ENCODE measurements at regions not wholly inside any gene's neighbourhood (a gene's known extent, or its start where the extent isn't known, plus 50 kb on each side); places are given as distances from the start of the nearest gene placed in this dataset.

DNA sequence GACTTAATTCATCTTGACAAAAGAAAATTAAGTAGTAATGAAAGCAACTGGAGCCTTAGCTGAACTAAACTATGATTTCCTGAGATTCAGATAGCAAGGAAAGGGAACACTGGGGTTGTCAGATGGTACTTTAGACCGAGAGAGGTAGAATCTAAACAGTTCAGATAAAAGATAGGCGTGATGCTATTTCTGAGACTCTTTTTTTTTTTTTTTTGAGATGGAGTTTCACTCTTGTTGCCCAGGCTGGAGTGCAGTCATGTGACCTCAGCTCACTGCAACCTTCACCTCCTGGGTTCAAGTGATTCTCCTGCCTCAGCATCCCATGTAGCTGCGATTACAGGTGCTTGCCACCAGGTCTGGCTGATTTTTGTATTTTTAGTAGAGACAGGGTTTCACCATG, 279.9 kb upstream of the UMPS start:
- DNase-seq, result no peak

DNA sequence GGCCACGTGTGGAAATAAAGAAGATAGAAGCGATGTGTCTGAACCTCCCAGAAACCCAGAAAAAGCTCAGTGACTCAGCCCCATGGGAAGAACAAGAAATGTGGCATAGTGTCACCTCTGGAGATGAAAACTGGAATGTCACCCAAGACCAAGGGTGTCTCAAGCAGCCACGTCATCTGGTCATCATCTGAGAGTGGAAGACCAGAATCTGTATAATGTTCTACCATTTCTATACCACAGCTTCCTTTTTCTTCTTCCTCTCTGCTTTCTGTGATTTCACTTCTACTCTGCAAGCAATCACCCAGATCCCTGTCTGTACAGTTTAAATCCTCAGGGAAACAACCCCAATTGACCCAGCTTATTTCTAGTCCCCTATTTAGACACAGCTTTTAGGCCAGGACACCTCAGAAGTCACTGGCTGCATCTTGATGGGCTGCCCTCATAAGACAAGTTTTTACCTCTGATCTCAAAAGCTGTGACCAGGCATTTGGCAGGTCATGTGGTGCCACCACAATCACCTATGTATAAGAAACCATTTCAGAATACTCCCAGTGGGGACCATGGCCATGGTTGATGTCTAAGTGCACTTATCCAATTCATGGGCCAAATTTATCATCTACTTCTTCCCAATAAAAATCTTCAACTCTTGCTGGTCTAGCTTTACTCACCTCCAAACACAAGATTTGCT, 278.5 kb upstream of the UMPS start:
- DNase-seq, result no peak

DNA sequence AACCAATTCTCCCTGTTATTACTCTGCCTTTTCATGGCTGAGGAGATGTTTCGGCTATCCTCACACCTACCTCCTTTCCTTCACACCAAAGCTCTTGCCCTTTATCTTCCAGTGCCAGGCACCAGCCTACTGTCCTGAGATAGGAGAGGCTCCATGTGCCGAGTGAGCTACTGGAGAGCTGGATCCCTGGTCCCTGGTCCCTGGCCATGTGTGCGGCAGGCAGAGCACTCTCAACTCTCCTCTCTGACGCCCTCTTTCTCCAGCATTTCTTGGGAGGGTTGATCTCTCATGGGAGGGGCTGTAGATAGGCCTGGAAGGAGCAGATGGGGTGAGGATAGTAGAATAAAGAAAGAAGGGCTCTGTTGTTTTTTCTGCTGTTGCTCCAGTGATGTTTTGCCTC, 277.1 kb upstream of the UMPS start:
- DNase-seq, result no peak

DNA sequence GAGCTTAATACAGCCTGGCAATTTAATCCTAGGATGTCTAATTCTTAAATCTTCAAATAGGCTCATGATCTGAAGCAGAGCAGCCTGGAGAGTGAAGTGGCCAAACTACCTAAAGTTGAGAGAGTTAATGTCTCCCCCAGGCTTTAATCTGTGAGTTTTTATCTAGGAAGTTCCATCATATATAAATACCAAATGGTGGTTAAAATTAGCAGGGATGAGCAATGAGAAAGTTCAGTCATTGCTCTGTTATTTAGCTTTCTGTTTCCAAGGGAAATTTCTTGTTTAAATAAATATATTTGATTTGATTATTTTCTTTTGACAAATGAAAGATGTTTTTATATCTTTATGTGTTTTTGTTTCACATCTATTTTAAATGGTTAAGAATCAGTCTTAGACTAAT, 274.4 kb upstream of the UMPS start:
- no peak for DNase-seq

DNA sequence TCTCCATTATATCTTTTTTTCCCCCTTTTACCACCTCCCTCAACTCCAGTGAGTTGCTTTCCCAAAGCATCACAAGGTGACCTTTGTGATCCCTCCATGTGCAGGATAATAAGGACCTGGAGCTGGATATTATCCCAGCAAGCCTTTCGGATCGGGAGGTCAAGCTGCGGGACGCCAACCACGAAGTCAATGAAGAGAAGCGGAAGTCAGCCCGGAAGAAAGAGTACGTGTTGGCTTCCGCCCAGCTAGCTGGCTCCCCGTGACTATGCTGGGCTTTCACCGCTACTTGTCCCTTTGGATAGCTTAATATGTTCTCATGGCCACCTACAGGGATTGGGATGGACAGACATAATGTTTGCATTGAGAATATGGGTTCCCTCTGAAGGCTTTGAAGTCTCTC, 273.7 kb upstream of the UMPS start:
- DNase-seq, result no peak

DNA sequence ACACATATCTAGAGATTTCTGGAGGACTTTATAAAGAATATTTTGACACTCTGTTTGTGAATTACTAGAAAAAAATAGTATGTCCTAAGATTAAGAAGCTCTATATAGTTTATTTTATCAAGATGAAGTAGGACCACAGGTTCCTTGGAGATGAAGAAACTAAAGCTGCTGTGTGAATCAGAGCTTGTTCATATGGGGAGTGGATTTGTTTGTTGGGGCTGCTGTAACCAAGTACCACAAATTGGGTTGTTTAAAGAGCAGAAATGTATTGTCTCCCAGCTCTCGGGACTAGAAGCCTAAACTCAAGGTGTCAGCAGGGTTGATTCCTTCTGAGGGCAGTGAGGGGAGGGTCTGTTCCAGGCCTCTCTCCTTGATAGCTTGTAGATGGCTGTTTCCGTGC, 270.6 kb upstream of the UMPS start:
- no peak for DNase-seq

DNA sequence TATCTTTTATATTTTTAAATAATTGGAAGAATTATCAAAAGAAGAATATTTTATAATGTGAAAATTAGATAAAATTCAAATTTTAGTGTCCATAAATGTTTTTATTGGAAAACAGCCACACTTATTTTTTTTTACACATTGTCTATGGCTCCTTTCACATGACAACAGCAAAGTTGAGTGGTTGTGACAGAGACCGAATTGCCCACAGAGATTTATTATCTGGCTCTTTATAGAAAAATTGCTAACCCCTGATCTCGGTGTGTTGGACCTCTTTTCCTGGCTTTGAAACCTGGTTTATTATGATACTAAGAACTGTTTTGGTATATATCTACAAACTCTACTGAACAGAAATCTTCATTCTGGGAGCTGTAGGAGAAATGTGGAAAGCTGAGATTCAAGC, 269.1 kb upstream of the UMPS start:
- no peak for DNase-seq

DNA sequence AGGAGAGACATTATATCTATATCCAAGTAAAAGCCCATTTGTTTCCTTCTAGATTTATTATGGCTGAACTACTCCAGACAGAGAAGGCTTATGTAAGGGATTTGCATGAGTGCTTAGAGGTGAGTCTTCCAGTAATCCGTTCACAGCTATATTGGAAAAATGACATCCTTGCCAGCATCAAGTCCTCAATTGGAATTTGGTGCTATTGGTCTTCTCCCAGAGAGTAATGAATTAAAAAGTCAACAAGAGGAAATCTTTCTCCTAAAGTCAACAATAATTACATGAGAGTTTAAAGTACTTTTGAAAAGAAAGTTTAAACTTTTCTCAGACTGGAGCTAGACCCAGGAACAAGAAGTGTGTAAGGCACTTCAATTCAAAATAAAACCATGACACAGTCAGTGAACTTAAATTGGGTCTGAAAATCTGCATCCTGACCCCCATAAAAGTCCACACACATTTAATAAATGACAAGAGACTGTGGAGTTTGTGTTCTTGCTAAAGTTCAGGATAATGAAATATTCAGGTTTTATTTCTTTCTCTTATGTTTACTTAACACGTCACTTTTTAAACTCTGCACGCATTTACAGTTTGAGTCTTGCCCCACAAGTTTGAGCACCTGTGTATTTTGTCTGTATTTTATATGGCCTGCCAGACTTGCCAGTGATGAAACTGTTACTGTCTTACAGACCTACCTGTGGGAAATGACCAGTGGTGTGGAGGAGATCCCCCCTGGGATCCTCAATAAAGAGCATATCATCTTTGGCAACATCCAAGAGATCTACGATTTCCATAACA, 268.2 kb upstream of the UMPS start:
- DNase-seq, result no peak

DNA sequence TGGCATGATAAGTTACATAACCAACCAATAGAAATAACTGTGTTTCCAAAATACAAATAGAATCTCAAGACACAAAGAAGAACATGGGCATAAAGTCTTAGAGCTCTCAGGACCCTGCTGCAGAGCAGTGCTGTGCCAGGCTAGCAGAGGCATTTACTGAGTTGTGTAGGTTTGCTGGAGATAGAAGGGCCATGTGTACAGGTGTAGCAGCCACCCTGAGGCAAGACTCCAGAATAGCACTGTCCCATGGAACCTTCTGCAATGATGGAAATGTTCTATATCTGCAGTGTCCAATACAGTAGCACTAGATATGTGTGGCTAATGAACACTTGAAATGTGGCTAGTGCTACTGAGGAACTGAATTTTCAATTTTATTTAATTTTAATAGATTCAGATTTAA, 267.0 kb upstream of the UMPS start:
- DNase-seq, result no peak

DNA sequence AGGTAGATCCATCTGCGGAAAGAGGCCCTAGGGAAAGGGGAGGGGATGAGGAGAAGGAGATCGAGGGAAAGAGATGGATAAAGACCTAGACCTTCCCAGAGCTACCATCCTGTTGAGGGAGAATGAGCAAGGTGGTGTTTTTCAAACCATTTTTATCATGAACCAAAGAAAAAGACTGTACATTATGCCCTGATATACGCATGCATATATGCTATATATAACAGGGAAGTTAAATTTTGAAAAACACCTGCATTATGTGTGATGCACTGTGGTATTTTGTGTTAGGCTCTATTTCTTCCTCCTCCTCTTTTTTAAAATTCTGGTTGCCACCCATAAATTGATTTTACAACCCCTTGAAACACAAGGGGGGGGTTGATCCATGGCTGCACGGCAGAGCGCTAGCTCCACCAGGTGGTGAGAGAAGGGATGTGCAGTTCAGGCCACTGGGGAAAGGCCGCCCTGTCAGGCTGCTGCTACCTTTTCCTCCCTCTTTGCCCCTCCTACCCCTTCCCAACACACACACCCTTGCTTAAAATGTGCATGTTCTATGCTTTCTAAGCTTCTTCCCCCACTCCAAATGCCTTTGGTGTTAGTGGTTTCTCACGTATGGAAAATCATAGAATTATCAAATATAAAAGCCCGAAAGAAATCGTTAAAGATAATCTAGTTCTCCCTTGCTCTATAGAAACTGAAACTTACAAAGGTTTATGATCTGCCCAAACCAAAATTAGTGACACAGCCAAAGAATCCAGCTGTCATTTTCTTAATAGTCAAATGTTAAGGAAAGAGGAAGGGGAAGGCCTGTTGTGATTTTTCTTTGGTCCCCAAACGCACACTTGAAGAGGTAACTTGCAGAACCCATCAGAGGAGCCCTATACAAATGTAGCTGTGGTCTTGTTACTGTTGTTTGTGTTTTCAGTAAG, 262.0 kb upstream of the UMPS start:
- DNase-seq, result peak; percentile 73

DNA sequence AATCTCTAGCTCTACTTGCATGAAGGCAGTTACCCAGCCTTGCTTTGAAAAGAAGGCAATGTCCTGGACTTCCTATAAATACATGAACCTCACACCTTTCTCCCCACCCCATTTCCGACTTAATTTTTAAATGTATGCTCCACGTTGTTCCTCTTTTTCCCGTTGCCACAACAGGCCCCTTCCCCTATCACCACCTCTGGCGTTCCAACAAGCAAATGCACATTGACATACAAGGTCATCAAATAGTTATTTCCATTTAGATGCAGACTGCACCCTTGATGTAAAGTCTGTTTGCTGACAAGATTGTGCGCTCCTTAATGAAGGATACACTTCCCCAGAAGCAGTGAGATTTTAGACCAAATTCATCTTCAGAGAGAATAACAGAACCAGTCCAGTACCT, 260.7 kb upstream of the UMPS start:
- DNase-seq, result no peak

DNA sequence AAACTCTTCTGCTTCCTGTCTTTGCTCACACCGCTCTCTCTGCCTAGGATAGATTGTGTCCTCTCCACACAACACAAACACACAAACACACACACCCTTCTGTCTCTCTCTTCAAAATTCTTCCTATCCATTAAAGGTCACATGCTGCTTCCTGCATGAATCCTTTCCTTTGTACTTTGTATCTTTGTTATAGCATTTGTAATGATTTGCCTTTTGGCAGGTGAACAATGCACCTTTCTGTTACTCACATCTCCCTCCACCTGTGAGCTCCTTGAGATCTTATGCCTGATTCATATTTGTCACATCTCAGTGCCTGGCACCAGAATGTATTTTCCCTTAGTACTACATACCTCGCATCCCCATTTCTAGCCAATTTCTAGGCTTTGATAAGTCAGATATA, 251.4 kb upstream of the UMPS start:
- no peak for DNase-seq

DNA sequence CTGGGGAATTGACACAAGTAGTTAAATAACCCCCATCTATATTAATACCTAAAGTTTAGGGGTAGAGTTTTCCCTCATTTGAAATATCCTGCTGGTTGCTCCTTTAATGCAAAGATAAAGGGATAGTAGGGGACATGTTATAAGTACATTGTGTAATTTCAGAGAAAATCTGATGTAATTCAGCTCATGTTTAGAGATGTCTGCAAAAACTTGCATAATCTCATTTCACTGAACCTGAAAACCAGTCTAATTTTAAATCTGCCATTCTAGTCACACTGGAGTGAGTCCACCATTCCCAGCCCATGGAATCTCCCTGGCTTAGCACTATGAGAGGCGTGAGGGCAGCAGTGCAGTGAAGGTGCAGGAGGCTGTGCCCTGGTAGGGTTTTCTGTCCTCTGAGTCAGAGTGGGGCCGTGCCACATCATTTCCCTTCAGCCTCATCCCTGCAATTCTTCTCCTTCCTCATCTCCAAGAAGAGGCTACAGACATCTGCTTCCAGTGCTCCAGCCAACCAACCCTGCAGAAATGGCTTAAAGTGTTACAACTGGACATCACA, 246.3 kb upstream of the UMPS start:
- no peak for DNase-seq

DNA sequence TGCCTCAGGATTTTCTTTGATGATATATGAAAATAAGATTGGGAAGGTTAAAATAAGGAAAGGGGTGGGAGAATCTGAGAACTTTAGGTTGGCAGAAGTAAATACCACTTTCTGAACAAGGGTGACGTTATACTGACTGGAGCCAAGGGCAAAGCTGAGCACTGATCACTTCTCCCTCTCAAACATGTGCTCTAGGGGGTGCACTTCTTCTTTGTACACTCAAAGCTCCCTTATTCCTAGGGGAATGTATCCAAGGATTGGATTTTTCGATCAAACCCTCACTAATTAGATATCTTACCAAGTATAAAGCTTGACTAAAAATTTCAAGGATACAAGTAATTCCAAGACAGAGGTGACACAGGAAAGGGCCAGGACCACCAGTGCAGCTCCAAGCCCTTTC, 243.9 kb upstream of the UMPS start:
- no peak for DNase-seq

DNA sequence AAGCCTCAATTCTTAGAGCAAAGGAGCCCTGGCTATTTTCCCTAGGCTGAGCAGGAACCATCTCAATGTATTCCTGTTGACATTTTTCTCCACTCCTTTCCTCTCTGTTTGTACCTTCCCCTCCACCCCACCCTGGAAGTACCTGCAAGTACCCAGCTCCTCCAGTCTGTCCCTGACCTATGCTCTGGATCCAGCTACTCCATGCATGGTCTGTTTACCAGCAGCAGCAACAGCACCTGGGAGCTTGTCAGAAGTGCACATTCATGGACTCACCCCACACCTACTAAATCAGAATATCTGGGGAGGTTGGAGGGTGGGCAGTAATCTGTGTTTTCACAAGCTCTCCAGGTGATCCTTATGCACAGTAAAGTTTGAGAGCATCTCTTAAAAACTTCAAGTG, 240.7 kb upstream of the UMPS start:
- no peak for DNase-seq

DNA sequence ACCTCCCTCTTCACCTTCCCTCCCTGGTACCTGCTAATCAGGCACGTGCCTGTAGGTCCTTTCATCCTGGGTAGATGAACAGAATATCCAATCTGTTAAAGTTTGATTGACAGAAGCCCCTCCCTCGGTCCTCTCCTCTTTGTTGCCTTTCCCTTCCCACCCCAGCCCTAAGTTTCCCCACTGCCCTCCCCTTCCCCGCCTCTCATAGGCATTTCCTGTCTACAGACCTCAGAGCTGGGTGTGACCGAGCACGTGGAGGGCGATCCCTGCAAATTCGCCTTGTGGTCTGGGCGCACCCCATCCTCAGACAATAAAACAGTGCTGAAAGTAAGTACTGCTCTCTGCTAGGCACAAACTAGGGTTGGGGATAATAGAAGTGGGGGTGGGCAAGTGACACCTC, 239.2 kb upstream of the UMPS start:
- no peak for DNase-seq

DNA sequence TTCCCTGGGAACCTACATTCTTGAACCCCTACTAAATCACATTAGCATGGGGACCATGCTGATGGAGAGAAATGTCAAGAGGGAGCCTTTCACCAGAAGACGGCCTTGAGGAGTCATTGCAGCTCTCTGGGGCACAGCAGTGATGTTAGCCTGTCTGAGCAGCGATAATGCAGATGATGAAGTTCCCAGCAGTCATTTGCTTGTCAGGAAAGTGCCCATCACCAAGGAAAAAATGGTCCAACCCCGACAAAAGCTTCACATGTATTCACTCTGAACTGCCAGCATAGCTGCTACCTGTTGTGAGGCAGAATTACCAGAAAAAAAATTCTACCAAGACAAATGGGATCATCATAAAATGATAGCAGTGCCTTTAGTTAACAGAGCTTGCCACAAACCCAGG, 238.4 kb upstream of the UMPS start:
- no peak for DNase-seq

DNA sequence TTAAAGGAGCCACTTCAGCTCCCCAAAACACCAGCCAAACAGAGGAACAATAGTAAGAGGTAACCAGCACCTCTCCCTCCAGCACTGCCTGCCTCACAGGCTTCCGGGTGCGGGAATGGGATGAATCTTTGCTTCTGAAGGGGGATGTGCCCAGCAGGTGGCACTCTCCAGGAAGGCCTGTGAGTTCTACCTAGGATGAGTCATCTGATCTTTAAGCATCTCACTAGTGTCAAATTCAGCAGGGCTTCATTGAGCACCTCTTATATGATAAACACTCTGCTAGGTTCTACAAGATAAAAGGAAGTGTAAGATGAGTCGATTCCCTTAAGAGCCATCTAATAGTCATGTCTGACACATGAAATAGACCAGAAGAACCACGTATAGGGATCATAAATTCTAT, 237.4 kb upstream of the UMPS start:
- DNase-seq, result peak; percentile 66

DNA sequence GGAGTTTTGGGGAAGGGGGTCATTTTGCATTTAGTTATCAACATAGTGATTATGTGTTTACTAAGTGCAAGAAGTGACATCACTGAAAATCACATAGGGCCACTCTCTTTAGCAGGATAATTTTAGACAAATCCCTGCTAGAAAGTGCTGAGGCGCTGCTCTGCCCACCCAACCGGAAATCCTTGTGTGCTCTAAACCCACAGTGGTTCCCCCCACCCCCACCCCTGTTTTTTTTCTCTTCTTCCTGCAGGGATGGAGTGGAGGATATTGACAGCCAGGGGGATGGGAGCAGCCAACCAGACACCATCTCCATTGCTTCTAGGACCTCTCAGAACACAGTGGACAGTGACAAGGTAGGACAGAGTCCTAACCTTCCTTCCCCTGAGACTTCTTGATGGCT, 234.2 kb upstream of the UMPS start:
- DNase-seq, result no peak

DNA sequence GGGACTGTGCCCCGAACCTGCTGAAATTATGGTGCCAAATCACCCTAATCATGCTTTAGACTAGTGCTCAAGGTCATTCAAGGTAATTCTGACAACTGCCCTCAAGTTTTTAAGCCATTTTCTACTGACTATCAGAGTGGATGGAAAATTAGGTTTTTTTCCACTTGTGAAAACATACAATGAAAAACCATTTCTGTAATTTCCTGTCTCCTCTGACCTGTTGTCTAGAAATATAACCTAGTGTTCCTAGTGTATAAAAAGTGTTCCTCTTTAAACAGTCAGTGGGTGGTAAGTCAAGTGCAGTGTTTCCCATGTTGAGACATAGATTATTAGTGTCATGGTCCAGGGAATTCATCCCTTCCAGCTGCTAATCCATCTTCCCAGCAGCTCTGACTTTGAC, 232.8 kb upstream of the UMPS start:
- peak; percentile 24 for DNase-seq

DNA sequence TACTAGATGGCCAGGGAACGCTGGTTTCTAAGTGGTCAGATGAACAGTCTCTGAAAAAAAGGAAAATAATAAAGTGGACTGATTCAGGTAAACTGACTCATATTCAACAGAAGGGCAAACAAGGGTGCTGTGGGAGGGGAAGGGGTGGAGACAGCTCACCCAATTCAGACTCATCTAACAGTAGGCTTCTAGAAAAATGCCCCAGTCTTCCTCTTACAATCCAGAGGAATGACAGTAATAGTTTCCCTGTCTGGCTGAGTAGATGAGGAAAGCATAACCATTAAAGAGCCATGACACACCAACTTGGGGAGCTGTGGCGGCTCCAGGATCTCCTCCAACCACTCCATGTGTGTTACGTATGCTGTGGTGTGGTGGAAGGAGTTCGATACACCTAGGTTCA, 231.4 kb upstream of the UMPS start:
- no peak for DNase-seq

DNA sequence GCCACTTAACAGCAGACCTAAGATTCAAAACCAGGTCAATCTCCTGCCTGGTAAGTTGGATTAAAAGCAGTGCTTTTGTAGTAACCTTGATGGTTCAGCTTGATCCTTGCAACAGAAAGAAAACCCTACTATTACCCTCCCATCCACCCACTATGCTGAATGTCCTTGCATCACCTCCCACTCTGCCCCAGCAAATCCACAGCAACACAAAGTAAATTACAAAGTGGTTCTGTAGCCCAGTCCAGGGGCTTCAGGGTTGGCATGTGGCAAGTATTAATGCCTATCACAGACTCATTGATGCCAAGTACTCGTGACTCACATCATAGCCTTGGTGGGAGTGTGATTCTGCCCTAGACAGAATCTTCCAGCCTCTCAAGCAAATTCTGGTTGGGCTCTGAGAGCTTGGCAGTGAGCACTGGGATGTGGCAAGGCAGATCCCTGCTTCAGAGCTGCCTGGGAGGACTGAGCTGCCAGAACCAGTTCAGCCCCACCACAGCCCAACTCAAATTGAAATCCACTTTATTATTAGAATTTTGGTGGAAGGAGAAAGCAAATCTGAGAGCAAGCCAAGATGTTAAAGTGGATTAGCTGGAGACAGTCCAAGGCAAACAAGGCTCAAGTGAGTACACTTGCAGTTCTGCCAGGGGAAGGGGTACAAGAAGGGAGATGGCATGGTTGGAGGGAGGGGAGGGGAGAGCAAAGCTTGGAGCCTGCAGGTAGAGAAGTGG, 225.8 kb upstream of the UMPS start:
- peak; percentile 24 for DNase-seq

DNA sequence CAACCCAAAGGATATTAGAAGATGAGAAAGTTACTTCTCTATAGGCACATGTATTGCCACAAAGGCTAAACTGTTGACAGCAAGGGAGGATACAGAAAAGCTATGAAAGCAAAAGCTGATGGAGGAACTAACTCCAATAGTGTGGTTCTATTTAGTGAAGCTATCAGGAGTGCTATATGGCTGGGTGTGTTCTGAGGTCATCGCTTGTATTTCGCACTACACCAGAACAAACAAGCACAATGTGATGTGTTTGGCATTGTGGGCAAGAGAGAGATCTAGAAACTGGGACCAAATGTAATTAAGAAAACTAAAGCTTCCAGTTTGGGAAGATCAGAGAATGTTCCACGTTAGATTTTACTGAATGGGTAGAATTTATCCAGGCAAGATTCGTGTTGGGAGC, 220.4 kb upstream of the UMPS start:
- no peak for DNase-seq
